WI38 (cell line): ENCODE measurements at regions not wholly inside any gene's neighbourhood (a gene's known extent, or its start where the extent isn't known, plus 50 kb on each side); places are given as distances from the start of the nearest gene placed in this dataset.

ENCODE experiments used
- H3K4me3 ChIP-seq: 2 replicates; pipeline ENCODE4 v1.5.1; 2011; ENCODE audit warnings: low read depth, mild to moderate bottlenecking, control low read depth, low read length
- TF ChIP-seq, protein P1 (sequence below): IDR thresholded peaks from 2 replicates; pipeline ENCODE4 v1.5.1; 2012; ENCODE audit warnings: low read depth, mild to moderate bottlenecking, control low read depth, low read length

DNA sequence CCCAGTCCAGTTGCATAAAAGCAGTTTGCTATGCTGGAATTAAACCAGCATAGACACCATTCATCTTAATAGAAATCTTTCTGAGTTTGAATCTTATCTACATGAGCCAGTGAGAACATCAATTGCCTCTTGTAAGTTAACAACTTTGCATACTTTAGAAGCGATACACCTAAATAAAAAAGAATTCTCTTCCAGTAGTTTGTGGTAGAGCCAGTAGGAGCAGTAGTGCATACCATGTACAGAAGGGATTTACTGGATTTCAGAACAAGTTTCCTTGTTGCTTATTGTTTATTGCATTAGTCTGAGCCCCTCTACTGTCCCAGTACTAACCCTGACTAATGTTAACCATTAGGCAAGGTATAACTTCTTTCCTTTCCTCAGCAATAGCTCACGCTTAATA is 313.1 kb downstream of the TGFB2 start:
- no peak overlapping the region for H3K4me3 ChIP-seq

DNA sequence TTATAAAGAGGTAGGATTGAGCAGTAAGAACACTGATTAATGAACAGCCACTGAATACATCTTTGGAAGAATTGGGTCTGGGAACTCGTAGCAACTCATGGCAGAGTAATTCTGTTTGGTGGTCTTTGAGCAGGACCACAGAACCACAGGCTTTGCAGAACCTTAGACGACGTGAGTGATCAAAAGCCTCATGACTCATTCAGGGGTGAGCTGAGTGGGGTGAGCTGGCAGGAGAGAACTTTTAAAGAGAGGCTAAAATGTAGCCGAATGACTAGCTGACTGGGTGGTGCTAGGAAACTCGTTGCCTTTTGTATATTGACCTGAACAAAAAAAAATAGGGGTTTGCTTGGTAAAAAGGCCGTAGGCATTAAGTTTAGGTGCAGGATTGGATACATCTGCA is 313.8 kb downstream of the TGFB2 start:
- H3K4me3 ChIP-seq, result no peak overlapping the region

More for the DNA sequence above, 313.1 kb downstream of the TGFB2 start:
- TF ChIP-seq, protein P1, sequence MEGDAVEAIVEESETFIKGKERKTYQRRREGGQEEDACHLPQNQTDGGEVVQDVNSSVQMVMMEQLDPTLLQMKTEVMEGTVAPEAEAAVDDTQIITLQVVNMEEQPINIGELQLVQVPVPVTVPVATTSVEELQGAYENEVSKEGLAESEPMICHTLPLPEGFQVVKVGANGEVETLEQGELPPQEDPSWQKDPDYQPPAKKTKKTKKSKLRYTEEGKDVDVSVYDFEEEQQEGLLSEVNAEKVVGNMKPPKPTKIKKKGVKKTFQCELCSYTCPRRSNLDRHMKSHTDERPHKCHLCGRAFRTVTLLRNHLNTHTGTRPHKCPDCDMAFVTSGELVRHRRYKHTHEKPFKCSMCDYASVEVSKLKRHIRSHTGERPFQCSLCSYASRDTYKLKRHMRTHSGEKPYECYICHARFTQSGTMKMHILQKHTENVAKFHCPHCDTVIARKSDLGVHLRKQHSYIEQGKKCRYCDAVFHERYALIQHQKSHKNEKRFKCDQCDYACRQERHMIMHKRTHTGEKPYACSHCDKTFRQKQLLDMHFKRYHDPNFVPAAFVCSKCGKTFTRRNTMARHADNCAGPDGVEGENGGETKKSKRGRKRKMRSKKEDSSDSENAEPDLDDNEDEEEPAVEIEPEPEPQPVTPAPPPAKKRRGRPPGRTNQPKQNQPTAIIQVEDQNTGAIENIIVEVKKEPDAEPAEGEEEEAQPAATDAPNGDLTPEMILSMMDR, result no peak

DNA sequence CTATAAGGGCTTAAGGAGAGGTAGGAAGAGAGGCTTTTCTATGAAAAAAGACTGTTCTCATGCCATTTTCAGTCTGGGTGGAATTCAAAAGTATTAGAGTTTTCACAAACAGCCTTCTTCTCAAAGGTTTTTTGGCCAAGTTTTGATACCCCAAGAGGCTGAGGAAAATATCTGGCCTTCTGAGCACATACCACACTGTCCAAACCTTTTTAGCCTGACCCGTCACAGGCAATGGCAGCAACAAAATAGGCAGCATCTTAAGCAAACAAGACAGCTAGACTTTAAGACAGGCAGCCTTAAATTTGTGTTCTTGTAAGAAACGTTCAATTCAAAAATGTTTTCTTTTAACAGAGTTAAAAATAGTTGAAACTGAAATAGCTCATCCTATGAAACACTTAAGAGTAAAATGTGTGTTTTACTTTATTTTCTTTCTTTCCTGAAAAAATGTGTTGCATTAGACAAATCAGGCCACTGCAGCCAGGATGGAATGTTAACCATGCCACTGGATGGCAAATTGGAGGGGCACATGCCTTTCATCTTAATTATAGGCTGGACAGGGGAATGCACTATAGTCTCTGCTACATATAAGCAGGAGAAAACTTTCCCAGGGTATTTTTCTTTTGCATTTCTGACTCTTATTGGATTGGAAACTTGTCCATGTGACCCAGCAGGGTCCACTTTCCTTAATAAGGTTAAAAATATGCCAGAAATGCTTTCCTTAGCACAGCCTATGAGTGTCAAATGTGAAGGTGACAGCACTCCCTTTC is 315.0 kb downstream of the TGFB2 start:
- TF ChIP-seq, protein P1, result no peak
- H3K4me3 ChIP-seq, result no peak overlapping the region

More for the DNA sequence above, 313.8 kb downstream of the TGFB2 start:
- TF ChIP-seq, protein P1, result no peak

DNA sequence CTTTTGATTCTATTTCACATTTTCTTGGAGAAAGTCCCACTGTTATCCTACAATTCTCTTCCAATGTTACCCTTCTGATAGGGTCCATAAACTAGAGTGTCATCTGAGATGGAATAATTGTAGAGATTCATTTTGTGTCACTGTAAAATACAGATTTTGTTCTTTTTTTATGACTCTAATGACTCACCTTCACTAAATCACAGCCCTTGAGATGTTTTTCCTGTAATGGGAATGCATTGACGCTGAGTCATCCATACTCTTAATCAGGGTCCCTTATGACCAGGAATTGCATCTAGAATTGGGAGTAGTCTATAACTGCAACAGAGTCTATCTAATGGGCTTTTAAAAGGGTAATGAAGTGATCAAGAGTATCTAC is 315.5 kb downstream of the TGFB2 start:
- TF ChIP-seq, protein P1, result no peak
- no peak overlapping the region for H3K4me3 ChIP-seq

DNA sequence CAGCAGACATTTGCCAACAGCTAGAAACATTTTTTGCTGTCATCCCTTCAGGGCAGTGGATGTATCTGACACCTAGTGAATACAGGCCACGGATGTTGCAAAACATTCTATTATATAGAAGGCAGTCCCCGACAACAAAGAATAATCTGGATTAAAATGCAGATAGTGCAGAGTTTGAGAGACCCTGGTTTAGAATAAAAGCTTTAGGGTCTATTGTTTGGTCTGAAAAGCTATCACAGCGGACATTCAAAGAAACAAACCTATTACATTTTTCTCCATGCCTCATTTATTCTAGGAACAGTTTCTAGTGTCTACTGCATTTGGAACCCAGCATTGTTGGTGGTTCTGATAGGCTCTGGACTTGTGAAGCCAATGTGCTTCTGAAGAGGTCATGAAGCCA is 316.3 kb downstream of the TGFB2 start:
- no peak overlapping the region for H3K4me3 ChIP-seq
- TF ChIP-seq, protein P1, result no peak

DNA sequence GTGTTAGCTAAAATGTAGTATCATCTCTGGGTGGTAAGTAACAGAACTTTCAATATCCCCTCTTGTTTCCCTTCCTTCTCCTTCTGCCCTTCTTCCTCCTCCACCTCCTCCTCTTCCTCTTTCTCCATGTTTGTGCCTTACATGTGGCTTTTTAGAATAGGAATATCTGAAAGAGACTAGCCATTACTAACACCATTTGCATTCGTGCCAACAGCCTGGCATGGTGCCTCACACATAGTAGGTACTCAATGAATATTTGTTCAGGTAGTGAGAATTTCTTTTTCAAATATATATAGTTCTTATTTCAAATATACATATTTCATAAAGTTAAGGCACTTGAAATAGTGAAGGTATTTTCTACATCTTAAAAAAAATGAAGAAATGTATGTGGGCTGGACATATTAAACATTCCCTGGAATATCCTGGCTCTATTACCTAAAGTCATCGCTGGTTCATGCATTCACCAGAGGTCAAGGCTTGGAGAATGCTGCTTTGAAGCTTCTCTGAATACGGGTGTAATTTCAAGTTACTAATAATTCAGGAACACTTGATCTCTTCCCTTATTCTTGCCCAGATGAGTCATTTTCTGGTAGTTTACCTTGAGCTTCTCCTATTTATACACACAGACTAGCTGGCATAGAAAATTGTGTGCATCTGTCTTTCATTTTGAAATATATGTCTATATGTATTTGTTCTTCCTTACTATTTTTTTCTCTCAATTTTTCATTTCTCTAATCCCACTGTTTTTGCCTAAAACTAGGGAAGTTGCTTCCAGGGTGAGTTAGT is 319.4 kb downstream of the TGFB2 start:
- TF ChIP-seq, protein P1, result no peak

DNA sequence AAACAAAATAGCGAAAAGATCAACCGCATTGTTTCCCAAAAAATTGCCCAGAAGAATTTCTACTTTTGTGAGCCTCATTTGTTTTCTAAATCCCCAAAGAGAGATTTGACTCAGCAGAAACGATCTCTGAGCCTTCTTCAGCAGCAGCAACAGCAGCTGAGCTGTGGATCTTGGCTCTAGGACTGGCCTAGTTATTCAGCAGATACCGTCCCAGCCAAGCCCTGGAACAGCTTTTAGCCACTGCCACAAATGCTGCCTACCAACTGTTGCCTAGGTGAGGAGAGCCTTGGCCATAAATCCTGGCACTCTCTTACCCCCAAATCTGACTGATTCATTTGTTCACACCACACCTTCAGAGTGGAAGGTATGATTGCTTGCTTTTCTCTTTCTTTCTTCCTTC is 320.1 kb downstream of the TGFB2 start:
- TF ChIP-seq, protein P1, result no peak
- H3K4me3 ChIP-seq, result no peak overlapping the region

More for the DNA sequence above, 319.4 kb downstream of the TGFB2 start:
- no peak overlapping the region for H3K4me3 ChIP-seq
